HG02870 (cell line): ENCODE measurements at regions not wholly inside any gene's neighbourhood (a gene's known extent, or its start where the extent isn't known, plus 50 kb on each side); places are given as distances from the start of the nearest gene placed in this dataset.
"Not testable (repeated sequence)": the region's sequence is repeated elsewhere in the genome, so short reads cannot be mapped to it uniquely, and the experiment has no call there.

Experiments
- ATAC-seq: cut with Tn5 transposase; IDR thresholded peaks from one replicate; pipeline ENCODE4 v1.9.1; 2021; ENCODE audit warnings: mild to moderate bottlenecking, moderate library complexity; ENCODE audit not compliant: unreplicated experiment

GRCh38 chr15:96790004-96790403 is 459.5 kb downstream of the NR2F2 start:
- ATAC-seq, result no peak

- no peak for ATAC-seq
Observed at GRCh38 chr15:96792216-96792615, 461.7 kb downstream of the NR2F2 start.

GRCh38 chr15:96796841-96797240 is 466.3 kb downstream of the NR2F2 start:
- ATAC-seq, result no peak

- no peak for ATAC-seq
Observed at GRCh38 chr15:96801576-96802150, 471.2 kb downstream of the NR2F2 start.

- ATAC-seq, result no peak
Observed at GRCh38 chr15:96802611-96803255, 472.2 kb downstream of the NR2F2 start.

- ATAC-seq, result no peak
Observed at GRCh38 chr15:96804754-96805153, 474.3 kb downstream of the NR2F2 start.

GRCh38 chr15:96807361-96807760 is 476.9 kb downstream of the NR2F2 start:
- ATAC-seq, result no peak

GRCh38 chr15:96817900-96818299 is 487.4 kb downstream of the NR2F2 start:
- ATAC-seq, result no peak

- no peak for ATAC-seq
Observed at GRCh38 chr15:96818861-96819260, 488.4 kb downstream of the NR2F2 start.

- no peak for ATAC-seq
Observed at GRCh38 chr15:96827981-96828380, 497.5 kb downstream of the NR2F2 start.

GRCh38 chr15:96837241-96837970 is 506.9 kb downstream of the NR2F2 start:
- ATAC-seq, result no peak

GRCh38 chr15:96838081-96838480 is 507.6 kb downstream of the NR2F2 start:
- ATAC-seq, result no peak

- no peak for ATAC-seq
Observed at GRCh38 chr15:96849271-96849900, 518.9 kb downstream of the NR2F2 start.

GRCh38 chr15:96851613-96852012 is 521.1 kb downstream of the NR2F2 start:
- ATAC-seq, result no peak

GRCh38 chr15:96858694-96859093 is 528.2 kb downstream of the NR2F2 start:
- no peak for ATAC-seq

GRCh38 chr15:96860741-96861140 is 530.2 kb downstream of the NR2F2 start:
- ATAC-seq, result no peak

- no peak for ATAC-seq
Observed at GRCh38 chr15:96867992-96868391, 537.5 kb downstream of the NR2F2 start.

GRCh38 chr15:96869122-96869521 is 538.6 kb downstream of the NR2F2 start:
- ATAC-seq, result no peak

GRCh38 chr15:96869790-96870189 is 539.3 kb downstream of the NR2F2 start:
- ATAC-seq, result no peak

GRCh38 chr15:96870580-96870979 is 540.1 kb downstream of the NR2F2 start:
- no peak for ATAC-seq

GRCh38 chr15:96877442-96877841 is 546.9 kb downstream of the NR2F2 start:
- ATAC-seq, result not testable (repeated sequence)

GRCh38 chr15:96878129-96878528 is 547.6 kb downstream of the NR2F2 start:
- ATAC-seq, result no peak
